ENCODE measurements at regions not wholly inside any gene's neighbourhood (a gene's known extent, or its start where the extent isn't known, plus 50 kb on each side); places are given as distances from the start of the nearest gene placed in this dataset.

GRCh38 chr10:131775433-131775832, 125.4 kb upstream of the PPP2R2D start:
- no peaks in the 10 kb centered on the region for H3K4me1 ChIP-seq (ENCODE audit: control insufficient read depth, insufficient read depth, low read length)
- peaks cover 3% of the 10 kb centered on the region for H3K27me3 ChIP-seq (ENCODE audit: control insufficient read depth, insufficient read depth, low read length)
- DNase-seq: no peak
- WGBS (ENCODE audit: insufficient coverage, low lambda C conversion rate): 80% methylated on average over 1 of the region's 16 CpGs
- H3K4me3 ChIP-seq (ENCODE audit: low read length): no peak overlapping the region
- no peaks in the 10 kb centered on the region for H3K36me3 ChIP-seq (ENCODE audit: control insufficient read depth, insufficient read depth, low read length)
- peaks cover 15% of the 10 kb centered on the region for H3K9me3 ChIP-seq (ENCODE audit: control insufficient read depth, low read depth, low read length)
- H3K27ac ChIP-seq (ENCODE audit: low read length): no peak overlapping the region

GRCh38 chr10:131775833-131776232, 125.0 kb upstream of the PPP2R2D start:
- DNase-seq: no peak
- no peaks in the 10 kb centered on the region for H3K4me1 ChIP-seq (ENCODE audit: control insufficient read depth, insufficient read depth, low read length)
- no peak overlapping the region for H3K27ac ChIP-seq (ENCODE audit: low read length)
- H3K9me3 ChIP-seq (ENCODE audit: control insufficient read depth, low read depth, low read length): peaks cover 15% of the 10 kb centered on the region
- H3K4me3 ChIP-seq (ENCODE audit: low read length): no peak overlapping the region
- H3K36me3 ChIP-seq (ENCODE audit: control insufficient read depth, insufficient read depth, low read length): no peaks in the 10 kb centered on the region
- peaks cover 3% of the 10 kb centered on the region for H3K27me3 ChIP-seq (ENCODE audit: control insufficient read depth, insufficient read depth, low read length)
- WGBS (ENCODE audit: insufficient coverage, low lambda C conversion rate): 100% methylated on average over 1 of the region's 11 CpGs

- no peaks in the 10 kb centered on the region for H3K4me1 ChIP-seq (ENCODE audit: control insufficient read depth, insufficient read depth, low read length)
- H3K27ac ChIP-seq (ENCODE audit: low read length): no peak overlapping the region
- H3K27me3 ChIP-seq (ENCODE audit: control insufficient read depth, insufficient read depth, low read length): peaks cover 3% of the 10 kb centered on the region
- peaks cover 15% of the 10 kb centered on the region for H3K9me3 ChIP-seq (ENCODE audit: control insufficient read depth, low read depth, low read length)
- no CpG with 5 or more reads among the region's 11 CpGs for WGBS (ENCODE audit: insufficient coverage, low lambda C conversion rate)
- no peak overlapping the region for H3K4me3 ChIP-seq (ENCODE audit: low read length)
- H3K36me3 ChIP-seq (ENCODE audit: control insufficient read depth, insufficient read depth, low read length): no peaks in the 10 kb centered on the region
- no peak for DNase-seq
Observed at GRCh38 chr10:131776496-131776895, 124.3 kb upstream of the PPP2R2D start.

- DNase-seq: no peak
- no peak overlapping the region for H3K27ac ChIP-seq (ENCODE audit: low read length)
- H3K4me3 ChIP-seq (ENCODE audit: low read length): no peak overlapping the region
- peaks cover 3% of the 10 kb centered on the region for H3K27me3 ChIP-seq (ENCODE audit: control insufficient read depth, insufficient read depth, low read length)
- no CpG with 5 or more reads among the region's 5 CpGs for WGBS (ENCODE audit: insufficient coverage, low lambda C conversion rate)
- peaks cover 15% of the 10 kb centered on the region for H3K9me3 ChIP-seq (ENCODE audit: control insufficient read depth, low read depth, low read length)
- no peaks in the 10 kb centered on the region for H3K36me3 ChIP-seq (ENCODE audit: control insufficient read depth, insufficient read depth, low read length)
- H3K4me1 ChIP-seq (ENCODE audit: control insufficient read depth, insufficient read depth, low read length): no peaks in the 10 kb centered on the region
Observed at GRCh38 chr10:131777162-131777561, 123.6 kb upstream of the PPP2R2D start.

GRCh38 chr10:131777921-131778320, 122.9 kb upstream of the PPP2R2D start:
- Histone ChIP-seq H3K4me3 (ENCODE audit: low read length) (no peak overlapping the region), H3K27ac (ENCODE audit: low read length) (no peak overlapping the region), H3K9me3 (ENCODE audit: control insufficient read depth, low read depth, low read length) (peaks cover 15% of the 10 kb centered on the region), H3K4me1 (ENCODE audit: control insufficient read depth, insufficient read depth, low read length) (no peaks in the 10 kb centered on the region), H3K36me3 (ENCODE audit: control insufficient read depth, insufficient read depth, low read length) (no peaks in the 10 kb centered on the region), H3K27me3 (ENCODE audit: control insufficient read depth, insufficient read depth, low read length) (peaks cover 3% of the 10 kb centered on the region)
- DNase-seq: no peak
- no CpG with 5 or more reads among the region's 2 CpGs for WGBS (ENCODE audit: insufficient coverage, low lambda C conversion rate)

GRCh38 chr10:131778385-131778784, 122.4 kb upstream of the PPP2R2D start:
- Histone ChIP-seq H3K4me3 (ENCODE audit: low read length) (no peak overlapping the region), H3K27ac (ENCODE audit: low read length) (no peak overlapping the region), H3K9me3 (ENCODE audit: control insufficient read depth, low read depth, low read length) (peaks cover 15% of the 10 kb centered on the region), H3K36me3 (ENCODE audit: control insufficient read depth, insufficient read depth, low read length) (no peaks in the 10 kb centered on the region), H3K4me1 (ENCODE audit: control insufficient read depth, insufficient read depth, low read length) (no peaks in the 10 kb centered on the region), H3K27me3 (ENCODE audit: control insufficient read depth, insufficient read depth, low read length) (peaks cover 2% of the 10 kb centered on the region)
- no peak for DNase-seq
- no CpG with 5 or more reads among the region's 9 CpGs for WGBS (ENCODE audit: insufficient coverage, low lambda C conversion rate)

- no CpG with 5 or more reads among the region's 8 CpGs for WGBS (ENCODE audit: insufficient coverage, low lambda C conversion rate)
- DNase-seq: no peak
- Histone ChIP-seq H3K4me1 (ENCODE audit: control insufficient read depth, insufficient read depth, low read length) (no peaks in the 10 kb centered on the region), H3K9me3 (ENCODE audit: control insufficient read depth, low read depth, low read length) (peaks cover 15% of the 10 kb centered on the region), H3K36me3 (ENCODE audit: control insufficient read depth, insufficient read depth, low read length) (no peaks in the 10 kb centered on the region), H3K4me3 (ENCODE audit: low read length) (no peak overlapping the region), H3K27me3 (ENCODE audit: control insufficient read depth, insufficient read depth, low read length) (peaks cover 2% of the 10 kb centered on the region), H3K27ac (ENCODE audit: low read length) (no peak overlapping the region)
Observed at GRCh38 chr10:131778842-131779241, 122.0 kb upstream of the PPP2R2D start.

GRCh38 chr10:131779661-131780394, 121.0 kb upstream of the PPP2R2D start:
- H3K36me3 ChIP-seq (ENCODE audit: control insufficient read depth, insufficient read depth, low read length): no peaks in the 10 kb centered on the region
- WGBS (ENCODE audit: insufficient coverage, low lambda C conversion rate): no CpG with 5 or more reads among the region's 10 CpGs
- H3K27ac ChIP-seq (ENCODE audit: low read length): no peak overlapping the region

GRCh38 chr10:131781076-131781475, 119.7 kb upstream of the PPP2R2D start:
- H3K36me3 ChIP-seq (ENCODE audit: control insufficient read depth, insufficient read depth, low read length): no peaks in the 10 kb centered on the region
- no peak overlapping the region for H3K4me3 ChIP-seq (ENCODE audit: low read length)
- no CpG with 5 or more reads among the region's 6 CpGs for WGBS (ENCODE audit: insufficient coverage, low lambda C conversion rate)
- DNase-seq: no peak
- no peak overlapping the region for H3K27ac ChIP-seq (ENCODE audit: low read length)
- H3K9me3 ChIP-seq (ENCODE audit: control insufficient read depth, low read depth, low read length): peaks cover 8% of the 10 kb centered on the region
- H3K4me1 ChIP-seq (ENCODE audit: control insufficient read depth, insufficient read depth, low read length): no peaks in the 10 kb centered on the region
- peaks cover 2% of the 10 kb centered on the region for H3K27me3 ChIP-seq (ENCODE audit: control insufficient read depth, insufficient read depth, low read length)

More at GRCh38 chr10:131779661-131780394, 121.0 kb upstream of the PPP2R2D start:
- Histone ChIP-seq H3K9me3 (ENCODE audit: control insufficient read depth, low read depth, low read length) (peaks cover 15% of the 10 kb centered on the region), H3K4me1 (ENCODE audit: control insufficient read depth, insufficient read depth, low read length) (no peaks in the 10 kb centered on the region), H3K4me3 (ENCODE audit: low read length) (no peak overlapping the region), H3K27me3 (ENCODE audit: control insufficient read depth, insufficient read depth, low read length) (peaks cover 2% of the 10 kb centered on the region)
- no peak for DNase-seq

GRCh38 chr10:131781791-131782190, 119.0 kb upstream of the PPP2R2D start:
- H3K4me1 ChIP-seq (ENCODE audit: control insufficient read depth, insufficient read depth, low read length): no peaks in the 10 kb centered on the region
- H3K27me3 ChIP-seq (ENCODE audit: control insufficient read depth, insufficient read depth, low read length): peaks cover 2% of the 10 kb centered on the region
- H3K36me3 ChIP-seq (ENCODE audit: control insufficient read depth, insufficient read depth, low read length): no peaks in the 10 kb centered on the region
- H3K4me3 ChIP-seq (ENCODE audit: low read length): no peak overlapping the region
- no CpG with 5 or more reads among the region's 4 CpGs for WGBS (ENCODE audit: insufficient coverage, low lambda C conversion rate)
- H3K27ac ChIP-seq (ENCODE audit: low read length): no peak overlapping the region
- no peak for DNase-seq
- H3K9me3 ChIP-seq (ENCODE audit: control insufficient read depth, low read depth, low read length): peaks cover 8% of the 10 kb centered on the region

All from large intestine (tissue), 3 donors.